ENCODE measurements at regions not wholly inside any gene's neighbourhood (a gene's known extent, or its start where the extent isn't known, plus 50 kb on each side); places are given as distances from the start of the nearest gene placed in this dataset.

DNA sequence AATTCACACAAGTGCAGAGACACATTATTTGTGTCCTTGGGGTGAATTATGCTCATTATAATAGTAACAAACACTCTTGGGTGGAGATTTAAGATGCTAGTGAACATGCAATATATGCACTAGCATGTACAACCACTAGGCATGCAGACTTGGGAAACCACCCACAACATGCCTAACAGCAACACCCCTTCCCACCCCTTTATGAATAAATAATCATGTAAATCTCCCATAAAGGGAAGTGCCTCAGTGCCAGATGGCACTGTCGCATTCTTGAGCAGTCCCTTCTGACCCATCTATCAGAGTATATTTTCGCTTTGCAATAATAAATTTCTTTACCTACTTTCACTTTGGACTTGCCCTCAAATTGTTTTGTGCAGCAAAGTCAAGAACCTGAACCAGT lies 1362.2 kb downstream of the OLFM4 start:
- TF ChIP-seq, protein P1, sequence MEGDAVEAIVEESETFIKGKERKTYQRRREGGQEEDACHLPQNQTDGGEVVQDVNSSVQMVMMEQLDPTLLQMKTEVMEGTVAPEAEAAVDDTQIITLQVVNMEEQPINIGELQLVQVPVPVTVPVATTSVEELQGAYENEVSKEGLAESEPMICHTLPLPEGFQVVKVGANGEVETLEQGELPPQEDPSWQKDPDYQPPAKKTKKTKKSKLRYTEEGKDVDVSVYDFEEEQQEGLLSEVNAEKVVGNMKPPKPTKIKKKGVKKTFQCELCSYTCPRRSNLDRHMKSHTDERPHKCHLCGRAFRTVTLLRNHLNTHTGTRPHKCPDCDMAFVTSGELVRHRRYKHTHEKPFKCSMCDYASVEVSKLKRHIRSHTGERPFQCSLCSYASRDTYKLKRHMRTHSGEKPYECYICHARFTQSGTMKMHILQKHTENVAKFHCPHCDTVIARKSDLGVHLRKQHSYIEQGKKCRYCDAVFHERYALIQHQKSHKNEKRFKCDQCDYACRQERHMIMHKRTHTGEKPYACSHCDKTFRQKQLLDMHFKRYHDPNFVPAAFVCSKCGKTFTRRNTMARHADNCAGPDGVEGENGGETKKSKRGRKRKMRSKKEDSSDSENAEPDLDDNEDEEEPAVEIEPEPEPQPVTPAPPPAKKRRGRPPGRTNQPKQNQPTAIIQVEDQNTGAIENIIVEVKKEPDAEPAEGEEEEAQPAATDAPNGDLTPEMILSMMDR (IDR thresholded peaks at IDR 0.05): no peak
- TF ChIP-seq POLR2A (IDR thresholded peaks at IDR 0.05): no peak
